ENCODE measurements at regions not wholly inside any gene's neighbourhood (a gene's known extent, or its start where the extent isn't known, plus 50 kb on each side); places are given as distances from the start of the nearest gene placed in this dataset.
"Not testable (repeated sequence)": the region's sequence is repeated elsewhere in the genome, so short reads cannot be mapped to it uniquely, and the experiment has no call there.

- DNase-seq, result peak; percentile 33
Observed at GRCh38 chr3:101134331-101134730, 141.1 kb upstream of the ABI3BP start.

- DNase-seq, result peak; percentile 6
Observed at GRCh38 chr3:101133652-101134051, 140.4 kb upstream of the ABI3BP start.

DNA sequence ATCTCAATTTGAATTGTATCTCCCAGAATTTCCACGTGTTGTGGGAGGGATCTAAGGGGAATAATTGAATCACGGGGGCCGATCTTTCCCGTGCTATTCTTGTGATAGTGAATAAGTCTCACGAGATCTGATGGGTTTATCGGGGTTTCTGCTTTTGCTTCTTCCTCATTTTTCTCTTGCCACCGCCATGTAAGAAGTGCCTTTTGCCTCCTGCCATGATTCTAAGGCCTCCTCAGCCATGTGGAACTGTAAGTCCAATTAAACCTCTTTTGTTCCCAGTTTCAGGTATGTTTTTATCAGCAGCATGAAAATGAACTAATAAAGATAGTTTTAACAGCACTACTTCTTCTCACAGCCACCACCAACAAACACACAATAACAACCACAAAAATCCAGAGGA lies 140.0 kb upstream of the ABI3BP start:
- not testable (repeated sequence) for DNase-seq

GRCh38 chr3:101131767-101132166 lies 138.5 kb upstream of the ABI3BP start:
- DNase-seq, result peak; percentile 13

DNA sequence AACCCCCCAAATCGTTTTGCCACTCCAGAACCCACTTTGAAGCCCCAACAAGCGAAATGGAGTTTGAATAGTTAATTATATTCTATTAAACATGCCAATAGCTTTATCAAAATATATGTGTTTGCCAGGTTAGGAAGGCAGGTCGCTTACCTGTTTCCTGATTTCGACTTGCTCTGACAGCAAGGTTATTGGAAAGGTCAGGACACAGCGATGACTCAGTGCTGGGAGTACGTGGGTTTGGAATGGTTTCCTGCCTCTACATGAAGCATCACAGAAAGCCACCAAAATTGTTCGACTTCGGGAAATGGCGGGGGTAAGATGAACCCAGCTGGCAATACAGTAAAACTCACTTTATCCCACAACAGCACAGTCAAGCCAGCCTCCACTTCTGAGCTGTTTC lies 135.6 kb upstream of the ABI3BP start:
- no peak for DNase-seq

GRCh38 chr3:101128001-101128400 lies 134.8 kb upstream of the ABI3BP start:
- no peak for DNase-seq

GRCh38 chr3:101124125-101124524 lies 130.9 kb upstream of the ABI3BP start:
- DNase-seq, result no peak

- no peak for DNase-seq
Observed at GRCh38 chr3:101123081-101123480, 129.9 kb upstream of the ABI3BP start.

DNA sequence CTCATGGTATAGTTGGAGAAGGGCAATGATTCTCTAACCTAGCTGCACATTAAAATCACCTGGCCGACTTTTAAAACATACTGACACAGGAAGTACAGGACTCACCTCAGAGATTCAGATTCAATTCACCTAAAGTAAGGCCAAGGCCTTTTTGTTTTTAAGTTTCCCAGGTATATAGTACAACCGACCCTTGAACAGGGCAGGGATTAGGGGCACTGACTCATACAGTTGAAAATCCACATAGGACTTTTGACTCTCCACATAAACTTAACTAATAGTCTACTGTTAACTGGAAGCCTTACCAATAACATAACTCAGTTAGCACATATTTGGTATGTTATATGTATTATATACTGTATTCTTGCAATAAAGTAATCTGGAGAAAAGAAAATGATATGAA lies 129.5 kb upstream of the ABI3BP start:
- no peak for DNase-seq

DNA sequence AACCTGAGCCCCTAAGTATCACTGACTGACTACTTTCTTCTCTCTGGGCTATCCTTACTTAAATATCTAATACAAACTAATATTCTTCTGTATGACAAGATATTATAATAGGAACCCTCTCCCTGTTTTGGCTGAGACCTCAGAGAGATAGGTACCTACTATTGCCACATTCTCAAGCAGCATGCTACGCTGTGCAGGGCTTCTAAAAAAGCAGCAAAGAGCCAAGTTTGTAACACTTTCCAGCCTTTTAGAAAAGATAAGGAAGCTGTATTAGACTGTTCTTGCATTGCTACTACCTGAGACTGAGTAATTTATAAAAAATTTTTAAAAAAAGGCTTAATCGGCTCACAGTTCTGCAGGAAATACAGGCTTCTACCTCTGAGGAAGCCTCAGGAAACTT lies 126.8 kb upstream of the ABI3BP start:
- no peak for DNase-seq

GRCh38 chr3:101119535-101119934 lies 126.3 kb upstream of the ABI3BP start:
- DNase-seq, result no peak

- DNase-seq, result no peak
Observed at GRCh38 chr3:101117980-101118379, 124.8 kb upstream of the ABI3BP start.

- DNase-seq, result peak; percentile 54
Observed at GRCh38 chr3:101117465-101117864, 124.2 kb upstream of the ABI3BP start.

DNA sequence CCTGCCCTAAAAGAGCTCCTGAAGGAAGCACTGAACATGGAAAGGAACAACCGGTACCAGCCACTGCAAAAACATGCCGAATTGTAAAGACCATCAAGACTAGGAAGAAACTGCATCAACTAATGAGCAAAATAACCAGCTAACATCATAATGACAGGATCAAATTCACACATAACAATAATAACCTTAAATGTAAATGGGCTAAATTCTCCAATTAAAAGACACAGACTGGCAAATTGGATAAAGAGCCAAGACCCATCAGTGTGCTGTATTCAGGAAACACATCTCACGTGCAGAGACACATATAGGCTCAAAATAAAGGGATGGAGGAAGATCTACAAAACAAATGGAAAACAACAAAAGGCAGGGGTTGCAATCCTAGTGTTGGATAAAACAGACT lies 117.1 kb upstream of the ABI3BP start:
- DNase-seq, result not testable (repeated sequence)

DNA sequence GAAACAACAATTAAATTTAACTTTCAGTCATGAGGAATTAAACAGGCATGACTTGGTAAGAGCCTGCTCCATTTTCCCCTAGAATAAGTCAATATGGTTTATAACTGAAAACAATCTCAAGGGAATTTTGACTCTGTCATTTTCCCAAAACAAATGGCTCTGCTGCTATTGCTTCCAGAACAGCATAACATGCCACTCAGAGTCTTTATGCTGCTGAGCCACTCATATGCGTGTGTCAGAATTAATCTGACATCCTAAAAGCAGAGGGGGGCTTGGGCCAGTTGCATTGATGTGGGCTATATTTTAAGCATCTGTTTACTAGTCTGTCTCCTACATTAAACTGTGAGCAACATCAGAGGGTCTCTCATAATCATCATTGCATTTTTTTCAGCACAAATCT lies 111.1 kb upstream of the ABI3BP start:
- no peak for DNase-seq

DNA sequence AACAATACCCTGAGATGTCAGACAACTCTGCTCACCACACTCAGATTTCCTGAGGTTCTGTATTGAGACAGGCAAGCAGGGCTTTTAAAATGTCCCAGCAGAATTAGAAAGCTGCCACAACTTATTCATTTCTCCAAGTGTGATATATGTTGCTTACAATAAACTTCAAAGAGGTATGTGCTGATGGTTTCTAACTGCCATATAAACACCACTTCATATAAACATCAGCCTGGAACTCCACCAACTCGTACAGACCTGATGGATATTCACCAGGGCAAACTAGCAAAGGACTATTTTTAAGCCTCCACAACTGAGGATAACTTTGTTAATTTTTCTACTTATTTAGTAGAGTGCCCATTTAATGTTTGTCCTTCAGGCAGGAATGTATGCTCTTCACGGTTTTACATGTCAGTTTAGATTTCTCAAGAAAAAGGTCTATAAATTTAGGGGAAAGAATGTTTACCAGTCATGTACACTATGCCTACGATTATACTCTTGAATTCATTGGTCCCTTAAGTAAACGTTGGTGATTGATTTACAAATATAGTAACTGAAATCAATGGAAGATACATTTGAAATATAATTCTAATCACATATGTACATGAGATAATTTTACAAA lies 109.6 kb upstream of the ABI3BP start:
- no peak for DNase-seq

DNA sequence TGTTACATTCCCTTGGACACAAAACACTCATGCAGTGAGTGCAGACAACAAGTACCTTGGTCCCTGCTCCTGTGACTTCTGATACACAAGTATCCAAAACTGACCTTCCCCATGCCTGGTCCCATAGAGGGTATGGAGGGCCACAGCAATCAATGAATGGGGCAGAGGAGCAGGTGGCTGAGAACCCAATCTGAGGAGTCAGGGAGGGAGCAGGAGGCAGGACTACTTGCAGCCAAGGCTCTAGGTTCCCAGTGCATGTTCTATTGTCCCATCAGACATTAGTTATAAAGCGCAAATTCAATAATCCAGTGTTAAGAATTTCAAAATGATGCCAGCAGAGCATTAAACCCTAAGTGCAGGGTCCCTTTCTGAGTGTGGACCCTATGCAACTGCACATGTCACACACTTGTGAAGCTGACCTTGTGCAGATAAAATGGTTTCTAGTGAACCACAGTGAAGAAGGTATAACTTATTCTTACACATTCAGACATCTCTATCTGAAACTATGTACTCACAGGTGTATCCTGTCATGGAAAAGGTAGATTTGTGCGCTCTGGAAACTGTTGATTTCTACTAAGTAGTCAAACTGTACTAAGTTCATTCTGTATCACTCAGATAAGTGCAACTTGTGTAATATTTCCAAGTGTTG lies 107.3 kb upstream of the ABI3BP start:
- no peak for DNase-seq

DNA sequence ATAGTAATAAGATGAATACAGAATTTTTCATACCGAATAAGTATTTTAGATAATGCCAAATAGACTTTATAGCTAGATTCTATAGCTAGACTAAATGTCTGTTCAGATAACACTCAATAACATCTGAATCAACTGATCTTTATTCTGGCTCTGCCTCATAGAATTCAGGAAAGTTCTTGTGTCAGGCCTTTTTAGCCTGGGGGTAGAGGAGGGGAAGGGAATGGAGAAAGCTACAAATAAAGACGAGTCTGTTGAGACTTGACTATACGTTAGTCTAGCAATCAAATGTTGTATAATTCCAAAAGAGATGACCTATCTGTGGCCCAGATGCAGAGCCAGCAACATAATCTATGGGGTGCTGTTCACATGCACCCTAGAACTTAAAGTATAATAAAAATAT lies 106.6 kb upstream of the ABI3BP start:
- no peak for DNase-seq

GRCh38 chr3:101096444-101096843 lies 103.2 kb upstream of the ABI3BP start:
- no peak for DNase-seq

DNA sequence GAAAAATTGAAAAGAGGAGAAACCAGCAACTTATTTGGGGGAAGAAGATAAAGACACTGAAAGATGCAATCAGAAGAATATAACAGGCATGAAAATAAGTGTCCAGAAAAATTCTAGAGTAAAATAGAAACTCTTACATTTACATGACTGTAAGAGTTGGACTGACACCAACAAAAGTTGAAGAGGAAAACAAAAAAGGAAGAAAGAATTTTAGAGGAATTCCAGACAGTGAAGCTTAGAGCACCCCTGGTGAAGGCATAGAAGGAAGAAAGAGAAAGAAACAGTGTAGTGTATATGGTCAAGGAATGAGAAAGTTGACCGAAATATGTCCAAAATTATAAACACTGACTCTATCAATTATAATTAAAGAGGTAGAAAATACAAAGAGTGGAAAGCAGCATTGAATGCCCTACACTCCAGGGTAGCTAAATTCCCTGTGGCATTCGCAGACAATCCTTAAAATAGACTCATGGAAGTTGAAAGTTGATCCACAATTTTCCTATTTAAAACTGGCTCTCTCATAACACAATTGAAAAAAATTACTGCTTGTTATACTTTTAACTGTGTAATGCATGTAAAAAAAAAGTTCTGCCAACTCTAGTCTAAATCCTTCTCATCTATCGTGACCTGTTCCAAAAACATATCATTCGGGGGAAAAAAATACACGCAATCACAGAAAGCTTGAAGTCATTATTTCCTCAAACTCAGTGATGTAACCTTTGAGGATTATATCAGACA lies 102.6 kb upstream of the ABI3BP start:
- no peak for DNase-seq

GRCh38 chr3:101091489-101091888 lies 98.3 kb upstream of the ABI3BP start:
- DNase-seq, result no peak

- DNase-seq, result no peak
Observed at GRCh38 chr3:101085752-101086151, 92.5 kb upstream of the ABI3BP start.

DNA sequence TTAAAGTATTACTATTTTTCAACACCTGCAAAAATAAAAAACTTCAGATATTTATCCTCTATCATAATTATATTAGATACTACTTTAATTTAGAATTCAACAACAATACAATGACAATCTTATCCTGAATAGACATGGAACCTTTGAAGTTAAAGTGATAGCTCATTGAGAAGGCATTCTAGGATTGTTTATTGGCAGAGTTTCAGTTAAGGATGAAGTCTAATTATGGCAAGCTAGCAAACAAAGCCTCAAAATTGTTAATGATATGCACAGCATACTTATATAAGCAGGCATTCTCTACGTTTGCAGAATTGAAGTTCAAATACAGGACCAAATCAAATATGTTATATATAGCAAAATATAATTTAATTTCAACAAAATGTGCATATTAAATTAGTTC lies 91.2 kb upstream of the ABI3BP start:
- no peak for DNase-seq

- DNase-seq, result no peak
Observed at GRCh38 chr3:101081999-101082398, 88.8 kb upstream of the ABI3BP start.
